Endodermal cell (in vitro differentiated cells): ENCODE measurements at regions not wholly inside any gene's neighbourhood (a gene's known extent, or its start where the extent isn't known, plus 50 kb on each side); places are given as distances from the start of the nearest gene placed in this dataset.

Experiments
- DNase-seq: peaks from one replicate; pipeline ENCODE4 v3.0.0-alpha.2; 2017
- H3K27ac ChIP-seq: 2 replicates; pipeline ENCODE4 v1.5.1; 2013; ENCODE audit warnings: mild to moderate bottlenecking, low read depth, low read length, moderate library complexity
- H3K27me3 ChIP-seq: 2 replicates; pipeline ENCODE4 v1.6.1; 2013; ENCODE audit warnings: mild to moderate bottlenecking, low read length, moderate library complexity; ENCODE audit not compliant: insufficient read depth, control insufficient read depth, poor library complexity, severe bottlenecking
- H3K36me3 ChIP-seq: 2 replicates; pipeline ENCODE4 v1.7.0; 2013; ENCODE audit warnings: mild to moderate bottlenecking, low read length, moderate library complexity; ENCODE audit not compliant: control insufficient read depth, insufficient read depth
- H3K4me1 ChIP-seq: one replicate; pipeline ENCODE4 v1.7.0; 2013; ENCODE audit warnings: low read length; ENCODE audit not compliant: control insufficient read depth, insufficient read depth
- H3K4me3 ChIP-seq: 2 replicates; pipeline ENCODE4 v1.5.1; 2013; ENCODE audit warnings: mild to moderate bottlenecking, low read length, moderate library complexity
- H3K9ac ChIP-seq: 2 replicates; pipeline ENCODE4 v1.6.1; 2013; ENCODE audit warnings: mild to moderate bottlenecking, low read length, moderate library complexity; ENCODE audit not compliant: poor library complexity, severe bottlenecking; ENCODE audit errors: extremely low read depth
- H3K9me3 ChIP-seq: 2 replicates; pipeline ENCODE4 v1.6.1; 2013; ENCODE audit warnings: mild to moderate bottlenecking, low read length, moderate library complexity; ENCODE audit not compliant: control insufficient read depth
- H3K27ac Mint-ChIP-seq: 2 replicates; pipeline ENCODE4 v1.8.0; 2020; ENCODE audit warnings: mixed read lengths
- H3K27me3 Mint-ChIP-seq: 2 replicates; pipeline ENCODE4 v1.8.0; 2021; ENCODE audit warnings: mild to moderate bottlenecking, mixed read lengths; ENCODE audit not compliant: insufficient read depth
- H3K36me3 Mint-ChIP-seq: 2 replicates; pipeline ENCODE4 v1.8.0; 2020; ENCODE audit warnings: low read depth, mixed read lengths
- H3K4me1 Mint-ChIP-seq: 2 replicates; pipeline ENCODE4 v1.8.0; 2020; ENCODE audit warnings: mixed read lengths
- H3K4me3 Mint-ChIP-seq: 2 replicates; pipeline ENCODE4 v1.8.0; 2020; ENCODE audit warnings: mild to moderate bottlenecking, moderate library complexity, mixed read lengths
- H3K9me3 Mint-ChIP-seq: 2 replicates; pipeline ENCODE4 v1.8.0; 2020; ENCODE audit warnings: mild to moderate bottlenecking, mixed read lengths
- CTCF ChIP-seq: fragments of 200-600 bp; sonication (generic); conservative IDR thresholded peaks from 2 replicates; pipeline ENCODE4 v1.5.0; 2021; ENCODE audit warnings: antibody characterized with exemption, mild to moderate bottlenecking
- WGBS, 2 experiments: methylation state at CpG; one replicate each; pipeline versions ENCODE4 v1.1.5 to v1.1.7; 2013; ENCODE audit warnings: missing lambda C conversion rate in 2 of 2, mixed read lengths in 1 of 2; ENCODE audit not compliant: insufficient coverage in 1 of 2, insufficient read length in 1 of 2; 5-methylcytosine and 5-hydroxymethylcytosine counted together

GRCh38 chr2:144707736-144708326, 187.9 kb upstream of the ZEB2 start:
- 82 to 100% methylated on average over 2 to 9 of the region's 9 CpGs for WGBS, 2 experiments
- Mint-ChIP-seq H3K27ac (no peak overlapping the region), H3K9me3 (no peaks in the 10 kb centered on the region), H3K36me3 (no peaks in the 10 kb centered on the region), H3K4me1 (peaks cover 33% of the 10 kb centered on the region), H3K4me3 (no peak overlapping the region), H3K27me3 (peaks cover 2% of the 10 kb centered on the region)
- no peak overlapping the region for H3K4me3 ChIP-seq
- H3K27ac ChIP-seq, result no peak overlapping the region
- H3K9ac ChIP-seq, result no peak overlapping the region
- no peaks in the 10 kb centered on the region for H3K27me3 ChIP-seq
- DNase-seq, result no peak
- TF ChIP-seq CTCF, result no peak
- H3K9me3 ChIP-seq, result no peaks in the 10 kb centered on the region
- peaks cover 4% of the 10 kb centered on the region for H3K4me1 ChIP-seq
- H3K36me3 ChIP-seq, result no peaks in the 10 kb centered on the region

- H3K9me3 Mint-ChIP-seq, result no peaks in the 10 kb centered on the region
- H3K4me3 Mint-ChIP-seq, result no peak overlapping the region
- H3K27ac Mint-ChIP-seq, result no peak overlapping the region
- H3K27me3 Mint-ChIP-seq, result peaks cover 2% of the 10 kb centered on the region
- TF ChIP-seq CTCF, result no peak
- H3K4me1 Mint-ChIP-seq, result peaks cover 21% of the 10 kb centered on the region
- H3K36me3 ChIP-seq, result no peaks in the 10 kb centered on the region
- H3K9me3 ChIP-seq, result no peaks in the 10 kb centered on the region
- 98 to 100% methylated on average over 4 of the region's 4 CpGs for WGBS, 2 experiments
- H3K27ac ChIP-seq, result no peak overlapping the region
- no peak for DNase-seq
- H3K9ac ChIP-seq, result no peak overlapping the region
- no peak overlapping the region for H3K4me3 ChIP-seq
- no peaks in the 10 kb centered on the region for H3K4me1 ChIP-seq
- H3K36me3 Mint-ChIP-seq, result no peaks in the 10 kb centered on the region
- H3K27me3 ChIP-seq, result no peaks in the 10 kb centered on the region
Measured at GRCh38 chr2:144706647-144707046, 186.7 kb upstream of the ZEB2 start.

GRCh38 chr2:144705328-144706245, 185.7 kb upstream of the ZEB2 start:
- 97 to 100% methylated on average over 2 to 3 of the region's 4 CpGs for WGBS, 2 experiments
- Histone ChIP-seq H3K27me3 (no peaks in the 10 kb centered on the region), H3K4me3 (no peak overlapping the region), H3K27ac (no peak overlapping the region), H3K9ac (no peak overlapping the region), H3K36me3 (no peaks in the 10 kb centered on the region), H3K4me1 (no peaks in the 10 kb centered on the region), H3K9me3 (no peaks in the 10 kb centered on the region)
- Mint-ChIP-seq H3K9me3 (no peaks in the 10 kb centered on the region), H3K36me3 (no peaks in the 10 kb centered on the region), H3K4me1 (peaks cover 11% of the 10 kb centered on the region), H3K27ac (no peak overlapping the region), H3K4me3 (no peak overlapping the region), H3K27me3 (peaks cover 2% of the 10 kb centered on the region)
- no peak for DNase-seq
- TF ChIP-seq CTCF, result no peak
